Fibroblast of lung (primary cell): ENCODE measurements at regions not wholly inside any gene's neighbourhood (a gene's known extent, or its start where the extent isn't known, plus 50 kb on each side); places are given as distances from the start of the nearest gene placed in this dataset.

Experiments
- EZH2 ChIP-seq: IDR thresholded peaks from 2 replicates; pipeline ENCODE4 v1.5.1; 2012; ENCODE audit warnings: low read length, control low read depth, mild to moderate bottlenecking; ENCODE audit errors: missing control alignments
- TF ChIP-seq, protein P1 (sequence below), 2 donors: IDR thresholded peaks in 1 of 2; conservative IDR thresholded peaks in 1 of 2; 1 replicate in 1 of 2; 2 replicates in 1 of 2; pipeline ENCODE4 v1.5.1; 2011 to 2012; ENCODE audit warnings: low read length in 2 of 2, control low read depth in 1 of 2, inconsistent platforms in 1 of 2, low read depth in 1 of 2, mild to moderate bottlenecking in 1 of 2

DNA sequence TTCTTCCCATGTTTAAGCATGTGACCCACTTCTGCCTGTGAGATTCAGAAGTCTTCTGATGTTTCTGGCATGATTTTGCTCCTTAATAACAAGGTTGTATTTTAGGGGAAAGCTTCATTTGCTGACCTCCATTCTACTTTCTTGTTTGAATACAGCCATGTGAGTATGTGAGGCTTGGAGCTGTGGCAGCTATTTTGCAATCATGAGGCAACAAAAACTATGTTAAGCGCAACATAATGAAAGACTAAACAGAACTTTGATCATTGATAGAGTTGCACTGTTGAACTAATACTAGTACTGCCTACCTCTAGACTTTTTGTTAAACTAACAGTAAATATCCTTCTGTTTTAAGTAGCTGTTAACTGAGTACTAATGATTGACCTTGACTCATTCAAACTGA, 203.8 kb upstream of the FAM3C start:
- TF ChIP-seq, protein P1, sequence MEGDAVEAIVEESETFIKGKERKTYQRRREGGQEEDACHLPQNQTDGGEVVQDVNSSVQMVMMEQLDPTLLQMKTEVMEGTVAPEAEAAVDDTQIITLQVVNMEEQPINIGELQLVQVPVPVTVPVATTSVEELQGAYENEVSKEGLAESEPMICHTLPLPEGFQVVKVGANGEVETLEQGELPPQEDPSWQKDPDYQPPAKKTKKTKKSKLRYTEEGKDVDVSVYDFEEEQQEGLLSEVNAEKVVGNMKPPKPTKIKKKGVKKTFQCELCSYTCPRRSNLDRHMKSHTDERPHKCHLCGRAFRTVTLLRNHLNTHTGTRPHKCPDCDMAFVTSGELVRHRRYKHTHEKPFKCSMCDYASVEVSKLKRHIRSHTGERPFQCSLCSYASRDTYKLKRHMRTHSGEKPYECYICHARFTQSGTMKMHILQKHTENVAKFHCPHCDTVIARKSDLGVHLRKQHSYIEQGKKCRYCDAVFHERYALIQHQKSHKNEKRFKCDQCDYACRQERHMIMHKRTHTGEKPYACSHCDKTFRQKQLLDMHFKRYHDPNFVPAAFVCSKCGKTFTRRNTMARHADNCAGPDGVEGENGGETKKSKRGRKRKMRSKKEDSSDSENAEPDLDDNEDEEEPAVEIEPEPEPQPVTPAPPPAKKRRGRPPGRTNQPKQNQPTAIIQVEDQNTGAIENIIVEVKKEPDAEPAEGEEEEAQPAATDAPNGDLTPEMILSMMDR (conservative IDR thresholded peaks at IDR 0.05 in 1 of 2, IDR thresholded peaks at IDR 0.05 in 1 of 2; ENCODE audit: low read depth in 1 of 2, low read length in 2 of 2): no peak
- no peak for TF ChIP-seq EZH2
